Ishikawa (cell line): ENCODE measurements at regions not wholly inside any gene's neighbourhood (a gene's known extent, or its start where the extent isn't known, plus 50 kb on each side); places are given as distances from the start of the nearest gene placed in this dataset.

ENCODE experiments used
- CEBPB ChIP-seq: IDR thresholded peaks from 2 replicates; pipeline ENCODE4 v1.6.1; 2012
- CREB1 ChIP-seq: IDR thresholded peaks from 2 replicates; pipeline ENCODE4 v1.6.1; 2012; ENCODE audit warnings: low read depth
- EGR1 ChIP-seq: IDR thresholded peaks from 2 replicates; pipeline ENCODE4 v1.6.1; 2012
- EP300 ChIP-seq: IDR thresholded peaks from 2 replicates; pipeline ENCODE4 v1.6.1; 2012; ENCODE audit warnings: borderline replicate concordance
- FOXM1 ChIP-seq: IDR thresholded peaks from 2 replicates; pipeline ENCODE4 v1.6.1; 2012; ENCODE audit warnings: low read depth, borderline replicate concordance
- NFIC ChIP-seq: IDR thresholded peaks from 2 replicates; pipeline ENCODE4 v1.6.1; 2012
- RAD21 ChIP-seq: IDR thresholded peaks from 2 replicates; pipeline ENCODE4 v1.6.1; 2012; ENCODE audit warnings: low read depth
- TAF1 ChIP-seq: IDR thresholded peaks from 2 replicates; pipeline ENCODE4 v1.6.1; 2012; ENCODE audit warnings: low read depth, mild to moderate bottlenecking
- TCF12 ChIP-seq: IDR thresholded peaks from 2 replicates; pipeline ENCODE4 v1.6.1; 2012; ENCODE audit warnings: low read depth
- TEAD4 ChIP-seq: IDR thresholded peaks from 2 replicates; pipeline ENCODE4 v1.6.1; 2012
- YY1 ChIP-seq: IDR thresholded peaks from 2 replicates; pipeline ENCODE4 v1.6.1; 2012; ENCODE audit warnings: low read depth
- ZBTB7A ChIP-seq: IDR thresholded peaks from 2 replicates; pipeline ENCODE4 v1.6.1; 2012; ENCODE audit warnings: low read depth
- TF ChIP-seq, protein P1 (sequence below): IDR thresholded peaks from 2 replicates; pipeline ENCODE4 v1.6.1; 2012
- TF ChIP-seq, protein P2 (sequence below): IDR thresholded peaks from 2 replicates; pipeline ENCODE4 v1.6.1; 2012
- TF ChIP-seq, protein P3 (sequence below): IDR thresholded peaks from 2 replicates; pipeline ENCODE4 v1.6.1; 2012; ENCODE audit warnings: low read depth, mild to moderate bottlenecking

DNA sequence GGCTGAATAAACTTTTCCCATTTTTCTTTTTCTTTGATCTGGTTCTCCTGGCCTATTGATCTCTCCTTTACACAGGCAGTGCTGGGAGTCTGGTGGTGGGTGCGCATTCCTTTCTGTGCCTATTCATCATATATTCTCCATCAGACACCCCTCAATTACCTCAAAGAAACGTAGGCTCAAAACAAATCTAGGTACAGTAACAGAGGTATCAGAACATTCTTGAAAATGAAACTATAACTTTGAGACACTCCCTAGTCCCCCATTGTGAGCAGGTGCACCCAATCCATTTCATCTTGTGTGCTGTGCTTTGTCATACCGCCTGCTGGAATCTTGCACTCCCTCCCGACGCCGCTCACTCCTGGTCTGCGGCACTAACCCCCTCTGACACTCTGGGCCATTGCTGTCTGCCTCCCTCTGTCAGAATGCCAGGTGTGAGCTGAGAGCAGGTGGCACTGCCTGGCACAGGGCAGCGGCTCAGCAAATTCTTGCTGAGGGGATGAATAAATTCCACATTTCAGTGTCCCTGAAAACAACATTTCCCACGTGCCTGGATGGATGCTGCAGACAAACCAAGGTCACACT, 303.4 kb upstream of the EXOC2 start:
- no peak for TF ChIP-seq NFIC
- TF ChIP-seq CREB1, result no peak
- TF ChIP-seq EP300, result no peak
- TF ChIP-seq, protein P1, sequence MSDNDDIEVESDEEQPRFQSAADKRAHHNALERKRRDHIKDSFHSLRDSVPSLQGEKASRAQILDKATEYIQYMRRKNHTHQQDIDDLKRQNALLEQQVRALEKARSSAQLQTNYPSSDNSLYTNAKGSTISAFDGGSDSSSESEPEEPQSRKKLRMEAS, result peak; percentile 44; the same call in 1 of the 2 replicates

DNA sequence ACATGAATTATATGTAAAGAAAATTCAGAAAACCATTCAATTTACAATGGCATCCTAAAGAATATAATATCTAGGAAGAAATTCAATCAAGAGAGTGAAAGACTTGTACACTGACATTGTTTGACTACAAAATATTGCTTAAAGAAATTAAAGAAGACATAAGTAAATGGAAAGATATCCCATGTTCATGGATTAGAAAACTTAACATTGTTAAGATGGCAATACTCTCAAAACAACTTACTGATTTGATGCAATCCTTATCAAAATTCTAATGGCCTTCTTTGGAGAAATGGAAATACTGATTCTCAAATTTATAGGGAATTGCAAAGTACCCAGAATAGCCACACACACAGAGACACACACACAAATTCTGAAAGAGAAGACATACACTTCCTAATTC, 298.3 kb upstream of the EXOC2 start:
- TF ChIP-seq CREB1 (no peak), EGR1 (no peak), YY1 (no peak), ZBTB7A (no peak), NFIC (no peak), EP300 (no peak), TAF1 (no peak), FOXM1 (no peak), TCF12 (no peak), RAD21 (no peak), TEAD4 (no peak), CEBPB (no peak)
- TF ChIP-seq, protein P2, sequence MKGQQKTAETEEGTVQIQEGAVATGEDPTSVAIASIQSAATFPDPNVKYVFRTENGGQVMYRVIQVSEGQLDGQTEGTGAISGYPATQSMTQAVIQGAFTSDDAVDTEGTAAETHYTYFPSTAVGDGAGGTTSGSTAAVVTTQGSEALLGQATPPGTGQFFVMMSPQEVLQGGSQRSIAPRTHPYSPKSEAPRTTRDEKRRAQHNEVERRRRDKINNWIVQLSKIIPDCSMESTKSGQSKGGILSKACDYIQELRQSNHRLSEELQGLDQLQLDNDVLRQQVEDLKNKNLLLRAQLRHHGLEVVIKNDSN, result no peak
- TF ChIP-seq, protein P3, sequence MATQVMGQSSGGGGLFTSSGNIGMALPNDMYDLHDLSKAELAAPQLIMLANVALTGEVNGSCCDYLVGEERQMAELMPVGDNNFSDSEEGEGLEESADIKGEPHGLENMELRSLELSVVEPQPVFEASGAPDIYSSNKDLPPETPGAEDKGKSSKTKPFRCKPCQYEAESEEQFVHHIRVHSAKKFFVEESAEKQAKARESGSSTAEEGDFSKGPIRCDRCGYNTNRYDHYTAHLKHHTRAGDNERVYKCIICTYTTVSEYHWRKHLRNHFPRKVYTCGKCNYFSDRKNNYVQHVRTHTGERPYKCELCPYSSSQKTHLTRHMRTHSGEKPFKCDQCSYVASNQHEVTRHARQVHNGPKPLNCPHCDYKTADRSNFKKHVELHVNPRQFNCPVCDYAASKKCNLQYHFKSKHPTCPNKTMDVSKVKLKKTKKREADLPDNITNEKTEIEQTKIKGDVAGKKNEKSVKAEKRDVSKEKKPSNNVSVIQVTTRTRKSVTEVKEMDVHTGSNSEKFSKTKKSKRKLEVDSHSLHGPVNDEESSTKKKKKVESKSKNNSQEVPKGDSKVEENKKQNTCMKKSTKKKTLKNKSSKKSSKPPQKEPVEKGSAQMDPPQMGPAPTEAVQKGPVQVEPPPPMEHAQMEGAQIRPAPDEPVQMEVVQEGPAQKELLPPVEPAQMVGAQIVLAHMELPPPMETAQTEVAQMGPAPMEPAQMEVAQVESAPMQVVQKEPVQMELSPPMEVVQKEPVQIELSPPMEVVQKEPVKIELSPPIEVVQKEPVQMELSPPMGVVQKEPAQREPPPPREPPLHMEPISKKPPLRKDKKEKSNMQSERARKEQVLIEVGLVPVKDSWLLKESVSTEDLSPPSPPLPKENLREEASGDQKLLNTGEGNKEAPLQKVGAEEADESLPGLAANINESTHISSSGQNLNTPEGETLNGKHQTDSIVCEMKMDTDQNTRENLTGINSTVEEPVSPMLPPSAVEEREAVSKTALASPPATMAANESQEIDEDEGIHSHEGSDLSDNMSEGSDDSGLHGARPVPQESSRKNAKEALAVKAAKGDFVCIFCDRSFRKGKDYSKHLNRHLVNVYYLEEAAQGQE, result no peak
- TF ChIP-seq, protein P1, result no peak

DNA sequence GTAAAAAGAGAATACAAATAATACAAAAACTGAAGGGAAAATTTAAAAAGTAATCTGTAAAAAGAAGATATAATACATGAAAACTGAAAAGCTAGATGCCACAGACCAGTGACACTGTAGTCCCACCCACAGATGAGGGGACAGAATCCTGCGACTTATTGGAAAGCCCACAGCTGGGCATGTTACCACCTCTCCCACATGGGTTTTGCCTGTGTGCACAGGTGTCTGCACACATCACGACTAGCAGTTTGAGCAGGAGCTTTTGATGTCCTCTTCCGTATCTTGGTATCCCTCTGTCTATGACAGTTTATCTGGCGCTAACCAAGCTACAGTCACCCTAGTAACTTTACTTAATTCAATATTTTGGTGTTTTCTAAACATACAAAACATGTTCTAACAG, 291.1 kb upstream of the EXOC2 start:
- TF ChIP-seq, protein P1, result no peak
- TF ChIP-seq CREB1, result no peak
- TF ChIP-seq TCF12, result no peak
- TF ChIP-seq, protein P3, result no peak
- no peak for TF ChIP-seq TEAD4
- TF ChIP-seq RAD21, result no peak
- TF ChIP-seq TAF1, result no peak
- TF ChIP-seq, protein P2, result no peak
- TF ChIP-seq YY1, result no peak
- TF ChIP-seq EGR1, result no peak
- no peak for TF ChIP-seq NFIC
- TF ChIP-seq ZBTB7A, result no peak
- no peak for TF ChIP-seq EP300
- TF ChIP-seq CEBPB, result no peak

DNA sequence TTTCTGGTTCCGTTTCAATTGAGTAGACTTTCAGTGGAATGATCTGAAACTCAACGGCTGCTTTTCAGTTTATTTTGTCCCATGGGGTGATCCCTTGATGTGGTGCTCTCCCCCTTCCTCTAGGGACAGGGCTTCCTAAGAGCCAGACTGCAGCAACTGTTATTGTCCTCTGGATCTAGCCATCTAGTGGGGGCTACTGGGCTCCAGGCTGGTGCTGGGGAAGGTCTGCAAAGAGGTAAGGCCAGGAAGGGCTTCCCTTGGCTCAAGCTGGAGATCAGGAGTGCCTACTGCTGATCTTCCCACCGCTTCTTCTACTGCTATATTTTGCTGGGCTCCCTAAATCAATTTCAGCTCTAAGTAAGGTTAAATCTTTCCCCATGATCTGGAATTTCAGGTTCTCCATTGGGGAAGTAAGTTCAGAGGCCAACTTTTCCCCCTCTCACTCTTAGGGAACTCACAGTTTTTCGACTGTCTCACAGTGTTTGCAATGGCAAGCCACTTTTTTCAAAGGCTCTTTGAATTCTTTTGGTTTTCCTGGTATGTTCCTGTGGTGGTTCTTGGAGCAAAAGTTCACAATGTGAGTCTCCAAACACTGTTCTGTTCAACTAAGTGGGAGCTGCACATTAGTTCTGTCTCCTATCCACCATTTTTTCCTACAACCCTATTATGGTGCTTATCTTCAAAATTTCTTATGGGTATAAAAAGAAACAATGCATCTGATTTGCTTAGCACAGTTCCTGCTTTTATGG, 286.2 kb upstream of the EXOC2 start:
- TF ChIP-seq TCF12 (no peak), NFIC (no peak), CEBPB (no peak), CREB1 (no peak), RAD21 (no peak), EGR1 (no peak), TEAD4 (no peak), EP300 (no peak), TAF1 (no peak), ZBTB7A (no peak), FOXM1 (no peak), YY1 (no peak)
- TF ChIP-seq, protein P2, result no peak

DNA sequence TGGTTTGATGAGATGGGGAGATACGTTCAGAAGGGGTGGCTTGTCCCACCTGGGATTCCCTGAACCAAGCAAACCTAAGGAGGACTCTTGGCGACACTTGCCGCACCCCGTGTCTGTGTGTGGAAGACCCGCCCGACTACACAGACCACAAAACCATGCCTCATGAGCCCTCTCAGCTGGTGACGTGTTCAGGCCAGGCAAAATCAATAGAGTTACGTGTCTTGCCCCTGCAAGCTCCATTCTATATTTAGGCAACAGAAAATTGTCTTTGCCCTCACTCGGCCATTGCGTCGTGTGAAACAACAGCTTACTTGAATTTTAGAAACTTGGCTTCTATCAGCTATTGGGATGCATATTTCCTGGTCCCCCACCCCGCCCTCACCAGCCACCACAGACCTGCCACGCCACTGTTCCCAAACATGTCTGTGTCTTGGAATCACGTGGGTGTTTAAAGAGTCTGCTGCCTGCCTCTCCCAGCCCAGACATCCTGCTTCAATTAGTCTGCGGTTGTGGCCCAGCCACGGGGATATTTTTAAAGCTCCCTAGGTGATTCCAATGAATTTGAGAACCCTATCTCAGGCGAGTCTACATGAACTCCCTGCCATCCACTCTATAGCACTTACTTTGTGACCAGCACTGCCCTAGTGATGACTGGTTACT, 279.2 kb upstream of the EXOC2 start:
- no peak for TF ChIP-seq TCF12
- TF ChIP-seq NFIC, result no peak
- TF ChIP-seq EGR1, result no peak
- TF ChIP-seq CEBPB, result no peak
- TF ChIP-seq, protein P1, result no peak
- no peak for TF ChIP-seq EP300
- no peak for TF ChIP-seq RAD21
- no peak for TF ChIP-seq CREB1
- TF ChIP-seq FOXM1, result no peak
- TF ChIP-seq, protein P2, result no peak
- TF ChIP-seq TEAD4, result no peak
- TF ChIP-seq, protein P3, result no peak
- no peak for TF ChIP-seq ZBTB7A
- TF ChIP-seq YY1, result no peak
- no peak for TF ChIP-seq TAF1
